AG09309 (cell line): ENCODE measurements at regions not wholly inside any gene's neighbourhood (a gene's known extent, or its start where the extent isn't known, plus 50 kb on each side); places are given as distances from the start of the nearest gene placed in this dataset.

Source experiments
- DNase-seq: peaks from one replicate; pipeline ENCODE4 v3.0.0-alpha.2; 2010; ENCODE audit warnings: low read depth
- H3K4me3 ChIP-seq: 2 replicates; pipeline ENCODE4 v1.5.1; 2011; ENCODE audit warnings: mild to moderate bottlenecking, low read depth, low read length, moderate library complexity; ENCODE audit not compliant: control insufficient read depth
- CTCF ChIP-seq: IDR thresholded peaks from 2 replicates; pipeline ENCODE4 v1.5.1; 2011; ENCODE audit warnings: mild to moderate bottlenecking, low read depth, low read length, inconsistent platforms; ENCODE audit not compliant: insufficient read depth, control insufficient read depth; ENCODE audit errors: missing control alignments

GRCh38 chr21:27740084-27740483, 773.2 kb upstream of the ADAMTS5 start:
- no peak overlapping the region for H3K4me3 ChIP-seq
- no peak for TF ChIP-seq CTCF
- DNase-seq, result no peak

GRCh38 chr21:27739187-27739586, 772.3 kb upstream of the ADAMTS5 start:
- no peak for DNase-seq
- no peak overlapping the region for H3K4me3 ChIP-seq
- no peak for TF ChIP-seq CTCF

DNA sequence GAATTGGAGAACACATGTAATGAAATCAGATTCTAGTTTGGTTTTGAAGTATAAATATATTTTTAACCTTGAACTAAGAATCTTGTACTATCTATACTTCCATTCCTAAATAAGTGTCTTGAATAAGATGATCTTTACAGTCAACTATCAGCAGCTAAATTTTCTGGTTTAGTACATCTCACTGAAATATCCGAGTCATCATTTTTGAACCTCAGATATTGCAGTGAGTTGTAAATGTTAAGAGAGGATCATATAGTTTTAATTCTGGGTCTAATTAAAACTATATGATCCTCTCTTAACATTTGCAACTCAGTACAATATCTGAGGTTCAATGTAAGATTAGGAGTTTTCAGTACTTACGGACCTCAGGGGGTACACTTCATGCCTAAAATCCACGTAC, 768.8 kb upstream of the ADAMTS5 start:
- H3K4me3 ChIP-seq, result no peak overlapping the region
- no peak for DNase-seq
- no peak for TF ChIP-seq CTCF

DNA sequence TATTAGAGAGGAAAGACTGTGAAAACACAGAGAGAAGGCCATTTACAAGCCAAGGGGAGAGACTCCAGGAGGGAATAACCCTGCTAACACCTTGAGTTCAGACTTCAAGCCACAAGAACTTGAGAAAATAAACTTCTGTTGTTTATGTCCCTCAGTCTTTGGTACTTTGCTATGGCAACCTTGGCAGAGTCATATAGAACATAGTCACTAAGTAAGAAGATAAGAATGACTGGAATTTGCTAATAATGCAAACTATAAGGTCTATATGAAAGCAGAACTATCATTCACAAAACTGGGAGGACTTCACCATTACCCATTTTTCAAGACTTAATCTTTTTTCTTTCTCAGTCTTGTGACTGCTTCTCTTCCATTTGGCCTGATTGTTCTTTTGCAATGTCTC, 767.3 kb upstream of the ADAMTS5 start:
- no peak for TF ChIP-seq CTCF
- H3K4me3 ChIP-seq, result no peak overlapping the region
- DNase-seq, result peak; percentile 17

GRCh38 chr21:27725916-27726315, 759.0 kb upstream of the ADAMTS5 start:
- H3K4me3 ChIP-seq, result no peak overlapping the region
- no peak for DNase-seq
- TF ChIP-seq CTCF, result no peak

DNA sequence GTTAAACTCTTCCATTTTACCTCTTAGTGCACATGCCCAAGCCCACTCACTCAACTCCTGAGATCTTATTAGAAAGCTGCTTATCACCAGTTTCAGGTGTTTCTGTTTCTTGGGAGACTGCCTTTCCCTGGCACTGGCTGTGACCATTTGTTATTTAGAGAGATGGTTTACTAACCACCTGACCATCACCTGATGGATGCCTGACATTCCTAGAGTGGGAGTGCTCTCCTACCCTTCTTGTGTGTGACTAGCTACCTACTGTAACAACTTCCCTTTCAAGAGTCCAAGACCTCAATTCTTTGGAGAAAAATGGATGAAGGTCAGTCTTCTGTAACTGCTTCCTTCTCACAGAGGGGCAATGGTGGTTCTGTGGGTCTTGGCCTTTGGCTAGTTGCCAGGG, 755.2 kb upstream of the ADAMTS5 start:
- no peak overlapping the region for H3K4me3 ChIP-seq
- DNase-seq, result no peak
- TF ChIP-seq CTCF, result no peak

GRCh38 chr21:27721675-27722074, 754.8 kb upstream of the ADAMTS5 start:
- TF ChIP-seq CTCF, result no peak
- no peak overlapping the region for H3K4me3 ChIP-seq
- DNase-seq, result no peak
